Suprapubic skin (tissue), 3 donors: ENCODE measurements at regions not wholly inside any gene's neighbourhood (a gene's known extent, or its start where the extent isn't known, plus 50 kb on each side); places are given as distances from the start of the nearest gene placed in this dataset.

Experiments used
- POLR2AphosphoS5 ChIP-seq, 3 donors: sonication (generic); formaldehyde crosslinking; IDR thresholded peaks; one replicate each; pipeline ENCODE4 v1.6.1; 2017; ENCODE audit warnings: antibody characterized with exemption in 3 of 3
- TF ChIP-seq, protein P1 (sequence below), 2 donors: fragments of 200-600 bp in 1 of 2; fragments of 450-650 bp in 1 of 2; sonication (generic) in 1 of 2; IDR thresholded peaks; one replicate each; pipeline ENCODE4 v1.5.1; 2016 to 2019; ENCODE audit warnings: antibody characterized with exemption in 2 of 2, mild to moderate bottlenecking in 1 of 2, moderate library complexity in 1 of 2

DNA sequence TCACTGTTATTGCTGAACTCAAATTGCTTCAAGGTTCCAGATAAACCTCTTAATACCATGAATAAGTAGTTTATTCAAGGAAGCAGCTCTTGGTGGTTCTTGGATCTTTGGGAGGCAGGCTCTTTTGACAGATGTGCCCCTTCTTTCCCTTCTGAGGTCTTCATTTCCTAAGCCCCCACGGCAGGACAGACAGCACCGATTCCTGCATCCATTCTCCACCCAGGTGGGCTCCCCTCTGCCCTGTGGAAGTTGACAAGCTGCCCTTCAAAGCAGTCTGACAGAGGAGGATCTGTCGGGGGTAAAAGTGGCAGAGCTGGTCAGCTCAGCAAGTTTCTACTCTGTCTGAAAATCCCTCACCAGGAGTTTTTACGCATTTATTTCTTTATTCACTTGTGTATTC, 605.3 kb upstream of the B3GAT1 start:
- no peak for TF ChIP-seq POLR2AphosphoS5 (IDR thresholded peaks at IDR 0.05)
- TF ChIP-seq, protein P1, sequence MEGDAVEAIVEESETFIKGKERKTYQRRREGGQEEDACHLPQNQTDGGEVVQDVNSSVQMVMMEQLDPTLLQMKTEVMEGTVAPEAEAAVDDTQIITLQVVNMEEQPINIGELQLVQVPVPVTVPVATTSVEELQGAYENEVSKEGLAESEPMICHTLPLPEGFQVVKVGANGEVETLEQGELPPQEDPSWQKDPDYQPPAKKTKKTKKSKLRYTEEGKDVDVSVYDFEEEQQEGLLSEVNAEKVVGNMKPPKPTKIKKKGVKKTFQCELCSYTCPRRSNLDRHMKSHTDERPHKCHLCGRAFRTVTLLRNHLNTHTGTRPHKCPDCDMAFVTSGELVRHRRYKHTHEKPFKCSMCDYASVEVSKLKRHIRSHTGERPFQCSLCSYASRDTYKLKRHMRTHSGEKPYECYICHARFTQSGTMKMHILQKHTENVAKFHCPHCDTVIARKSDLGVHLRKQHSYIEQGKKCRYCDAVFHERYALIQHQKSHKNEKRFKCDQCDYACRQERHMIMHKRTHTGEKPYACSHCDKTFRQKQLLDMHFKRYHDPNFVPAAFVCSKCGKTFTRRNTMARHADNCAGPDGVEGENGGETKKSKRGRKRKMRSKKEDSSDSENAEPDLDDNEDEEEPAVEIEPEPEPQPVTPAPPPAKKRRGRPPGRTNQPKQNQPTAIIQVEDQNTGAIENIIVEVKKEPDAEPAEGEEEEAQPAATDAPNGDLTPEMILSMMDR (IDR thresholded peaks at IDR 0.05) = no peak
